AG04450 (cell line): ENCODE measurements at regions not wholly inside any gene's neighbourhood (a gene's known extent, or its start where the extent isn't known, plus 50 kb on each side); places are given as distances from the start of the nearest gene placed in this dataset.

ENCODE experiments used
- CTCF ChIA-PET: fragments of 300-600, 350-600 bp; formaldehyde crosslinking; extraction: SDS; loops from one replicate; lab custom pipeline; 2022; ENCODE audit warnings: antibody characterized with exemption, inconsistent platforms; lab: Charles Lee
- POLR2A ChIA-PET: fragments of 350-600 bp; formaldehyde crosslinking; extraction: SDS; loops from one replicate; lab custom pipeline; 2021; ENCODE audit warnings: antibody characterized with exemption, inconsistent platforms; lab: Yijun Ruan, JAX
- DNase-seq: peaks from one replicate; pipeline ENCODE4 v3.0.0-alpha.2; 2011; ENCODE audit warnings: low read depth, low spot score
- H3K27ac ChIP-seq: one replicate; pipeline ENCODE4 v1.5.1; 2012; ENCODE audit warnings: low read depth, low read length, control low read depth
- H3K27me3 ChIP-seq: one replicate; pipeline ENCODE4 v1.6.0; 2012; ENCODE audit warnings: low read length; ENCODE audit not compliant: control insufficient read depth, insufficient read depth
- H3K4me3 ChIP-seq: 2 replicates; pipeline ENCODE4 v1.5.1; 2011; ENCODE audit warnings: mild to moderate bottlenecking, low read depth, low read length, control low read depth
- H3K9me3 ChIP-seq: 2 replicates; pipeline ENCODE4 v1.5.1; 2012; ENCODE audit warnings: low read length; ENCODE audit not compliant: control insufficient read depth, insufficient read depth
- TF ChIP-seq, protein P1 (sequence below): IDR thresholded peaks from 2 replicates; pipeline ENCODE4 v1.5.1; 2011; ENCODE audit warnings: low read depth, low read length, control low read depth, inconsistent platforms

DNA sequence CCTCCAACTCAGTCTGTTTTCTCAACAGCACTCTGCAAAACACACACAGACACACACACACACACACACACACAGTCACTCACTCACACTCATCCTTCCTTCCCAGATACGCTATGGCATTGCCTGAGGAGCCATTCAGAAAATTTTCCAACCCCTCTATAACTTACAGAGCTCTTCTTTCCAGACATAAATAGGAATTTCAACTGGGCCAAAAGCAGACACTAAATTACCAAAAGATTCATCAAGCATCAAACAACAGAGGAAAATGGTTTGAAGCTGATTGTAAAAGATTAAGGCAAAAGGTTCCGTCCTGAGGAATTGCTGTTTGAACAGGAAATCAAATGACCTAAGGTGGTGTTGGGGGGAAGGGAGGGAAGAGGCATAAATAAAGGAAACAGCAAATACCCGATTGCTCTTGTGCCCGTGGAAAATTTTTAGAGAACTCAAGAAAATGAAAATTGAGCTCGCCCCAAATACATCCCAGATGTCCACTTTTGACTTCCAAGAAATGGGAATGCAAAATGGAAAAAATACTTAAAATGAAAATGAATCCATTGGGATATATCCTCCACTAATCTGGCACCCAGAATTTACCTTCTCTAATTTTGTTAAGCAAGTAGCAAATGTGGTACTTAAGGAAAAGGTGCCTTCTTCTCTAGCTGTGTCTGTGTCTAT is 183.6 kb downstream of the QDPR start:
- ChIA-PET POLR2A (no interaction called here), CTCF (interaction anchor here (1.0 to 2.4 kb wide), 7 partner anchors 20 to 1038 kb away, joined by 3 to 8 read pairs (median 4); no protein-coding TSS in a partner anchor)
- TF ChIP-seq, protein P1, sequence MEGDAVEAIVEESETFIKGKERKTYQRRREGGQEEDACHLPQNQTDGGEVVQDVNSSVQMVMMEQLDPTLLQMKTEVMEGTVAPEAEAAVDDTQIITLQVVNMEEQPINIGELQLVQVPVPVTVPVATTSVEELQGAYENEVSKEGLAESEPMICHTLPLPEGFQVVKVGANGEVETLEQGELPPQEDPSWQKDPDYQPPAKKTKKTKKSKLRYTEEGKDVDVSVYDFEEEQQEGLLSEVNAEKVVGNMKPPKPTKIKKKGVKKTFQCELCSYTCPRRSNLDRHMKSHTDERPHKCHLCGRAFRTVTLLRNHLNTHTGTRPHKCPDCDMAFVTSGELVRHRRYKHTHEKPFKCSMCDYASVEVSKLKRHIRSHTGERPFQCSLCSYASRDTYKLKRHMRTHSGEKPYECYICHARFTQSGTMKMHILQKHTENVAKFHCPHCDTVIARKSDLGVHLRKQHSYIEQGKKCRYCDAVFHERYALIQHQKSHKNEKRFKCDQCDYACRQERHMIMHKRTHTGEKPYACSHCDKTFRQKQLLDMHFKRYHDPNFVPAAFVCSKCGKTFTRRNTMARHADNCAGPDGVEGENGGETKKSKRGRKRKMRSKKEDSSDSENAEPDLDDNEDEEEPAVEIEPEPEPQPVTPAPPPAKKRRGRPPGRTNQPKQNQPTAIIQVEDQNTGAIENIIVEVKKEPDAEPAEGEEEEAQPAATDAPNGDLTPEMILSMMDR, result no peak
- H3K9me3 ChIP-seq, result no peaks in the 10 kb centered on the region
- no peak for DNase-seq
- H3K27ac ChIP-seq, result no peak overlapping the region
- no peaks in the 10 kb centered on the region for H3K27me3 ChIP-seq
- no peak overlapping the region for H3K4me3 ChIP-seq

DNA sequence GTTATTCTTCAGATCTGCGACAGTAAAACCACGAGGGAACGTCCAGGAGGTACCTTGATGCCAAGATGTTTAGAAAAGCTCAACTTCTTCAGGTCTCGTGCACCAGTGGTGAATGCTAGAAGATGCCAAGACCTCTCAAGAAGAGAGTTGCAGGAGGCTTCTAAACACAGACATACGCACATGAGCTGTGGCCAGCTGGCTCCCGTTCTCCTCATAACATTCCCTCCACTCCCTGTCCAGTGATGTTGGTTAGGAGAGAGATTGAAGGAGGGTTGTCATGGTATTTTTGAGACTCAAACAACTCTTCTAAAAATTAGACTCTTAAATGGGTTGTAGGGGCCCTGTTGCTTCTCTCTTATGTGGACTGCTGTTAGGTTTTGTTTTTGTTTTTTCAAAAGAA is 184.3 kb downstream of the QDPR start:
- Histone ChIP-seq H3K9me3 (no peaks in the 10 kb centered on the region), H3K27me3 (no peaks in the 10 kb centered on the region), H3K4me3 (no peak overlapping the region), H3K27ac (no peak overlapping the region)
- no peak for DNase-seq
- TF ChIP-seq, protein P1, result no peak
- POLR2A ChIA-PET, result interaction anchor here (0.5 kb wide), 1 partner anchor 119 kb away, joined by 3 read pairs; no protein-coding TSS in a partner anchor
- CTCF ChIA-PET, result interaction anchor here (1.9 to 2.4 kb wide), 2 partner anchors 21 to 122 kb away, joined by 4 to 5 read pairs; no protein-coding TSS in a partner anchor

DNA sequence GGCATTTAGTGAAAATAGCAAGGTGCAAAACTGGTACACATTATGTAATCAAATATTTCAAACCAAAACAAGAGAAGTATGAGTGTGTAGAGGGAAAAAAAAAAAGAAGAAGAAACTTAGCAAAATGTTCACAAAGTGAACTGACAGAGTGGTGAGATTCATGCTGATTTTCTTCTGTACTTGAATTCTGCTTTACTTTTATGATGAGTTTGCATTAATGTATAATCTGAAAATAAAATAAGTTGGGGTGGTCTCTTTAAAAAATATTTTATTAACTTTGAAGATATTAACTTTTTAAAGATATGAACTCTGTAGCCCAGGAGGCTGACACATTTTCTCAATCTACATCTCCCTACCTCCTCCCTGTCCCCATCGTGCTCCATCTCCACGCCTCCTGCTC is 185.1 kb downstream of the QDPR start:
- TF ChIP-seq, protein P1, result no peak
- H3K4me3 ChIP-seq, result no peak overlapping the region
- H3K27ac ChIP-seq, result no peak overlapping the region
- H3K9me3 ChIP-seq, result no peaks in the 10 kb centered on the region; the same call in 1 of the 2 replicates
- ChIA-PET CTCF (no interaction called here), POLR2A (no interaction called here)
- H3K27me3 ChIP-seq, result no peaks in the 10 kb centered on the region
- no peak for DNase-seq

DNA sequence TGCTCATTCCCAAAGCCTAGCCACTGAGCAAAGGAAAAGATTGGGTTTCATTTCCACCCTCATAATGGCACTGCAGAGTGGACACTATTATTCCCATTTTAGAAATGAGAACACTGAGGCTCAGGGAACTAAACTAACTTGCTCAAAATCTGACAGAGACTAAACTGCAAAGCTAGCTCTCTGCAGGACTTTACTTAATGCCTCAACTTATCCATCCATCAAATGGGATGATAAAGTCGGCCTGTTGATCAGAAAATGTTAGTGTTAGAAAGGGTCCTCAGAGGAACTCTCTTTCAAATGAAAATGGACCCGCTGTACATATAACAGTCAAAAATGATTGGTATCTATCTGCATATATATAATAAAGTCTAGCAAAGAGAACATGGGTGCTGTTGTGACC is 186.8 kb downstream of the QDPR start:
- H3K27ac ChIP-seq, result no peak overlapping the region
- POLR2A ChIA-PET, result interaction anchor here (0.7 kb wide), 1 partner anchor 449 kb away, joined by 3 read pairs; no protein-coding TSS in a partner anchor
- CTCF ChIA-PET, result interaction anchor here (0.5 to 3.4 kb wide), 86 partner anchors 8 to 1055 kb away, joined by 3 to 29 read pairs (median 5); no protein-coding TSS in a partner anchor
- TF ChIP-seq, protein P1, result no peak
- H3K27me3 ChIP-seq, result no peaks in the 10 kb centered on the region
- DNase-seq, result no peak
- H3K9me3 ChIP-seq, result peaks cover 7% of the 10 kb centered on the region; the same call in 1 of the 2 replicates
- H3K4me3 ChIP-seq, result no peak overlapping the region

DNA sequence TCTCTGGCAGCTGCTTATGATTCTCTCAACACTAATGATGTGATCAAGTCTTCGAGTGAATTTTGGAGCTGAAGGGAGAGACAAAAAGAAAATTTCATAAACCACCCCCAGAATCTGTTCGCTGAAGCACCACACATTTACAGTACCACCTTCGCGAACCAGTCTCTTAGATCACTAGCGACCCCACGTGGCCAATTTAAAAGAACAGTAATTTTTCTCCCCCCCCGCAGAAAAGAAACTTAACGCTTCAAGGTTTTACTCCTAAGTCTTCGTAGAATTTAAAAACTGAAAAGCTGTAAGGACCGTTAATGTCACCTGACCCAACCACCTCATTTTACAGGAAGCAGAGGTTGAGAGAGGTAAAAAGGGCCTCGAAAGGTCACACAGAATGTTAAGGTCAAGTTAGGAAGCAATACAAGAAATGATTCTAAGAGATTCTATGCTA is 187.5 kb downstream of the QDPR start:
- Histone ChIP-seq H3K4me3 (no peak overlapping the region), H3K27ac (peak overlapping the region; percentile 34), H3K9me3 (peaks cover 12% of the 10 kb centered on the region; the same call in 1 of the 2 replicates), H3K27me3 (no peaks in the 10 kb centered on the region)
- peak; percentile 62 for DNase-seq
- ChIA-PET POLR2A (interaction anchor here (0.7 to 0.8 kb wide), 3 partner anchors 222 to 565 kb away, joined by 3 to 8 read pairs (median 3); no protein-coding TSS in a partner anchor), CTCF (interaction anchor here (0.5 to 3.4 kb wide), 113 partner anchors 9 to 1055 kb away, joined by 3 to 29 read pairs (median 4); partner anchors contain the start of gene LDB2)
- TF ChIP-seq, protein P1, result peak; percentile 80
